BE2C (cell line): ENCODE measurements at regions not wholly inside any gene's neighbourhood (a gene's known extent, or its start where the extent isn't known, plus 50 kb on each side); places are given as distances from the start of the nearest gene placed in this dataset.

Source experiments
- DNase-seq: peaks from one replicate; pipeline ENCODE4 v3.0.0-alpha.2; 2020
- H3K27me3 ChIP-seq: fragments of 250-450 bp; sonication (Bioruptor Pico); 2 replicates; pipeline ENCODE4 v1.5.1; 2020; ENCODE audit warnings: mild to moderate bottlenecking
- H3K36me3 ChIP-seq: fragments of 250-450 bp; sonication (Bioruptor Pico); 2 replicates; pipeline ENCODE4 v1.5.1; 2020; ENCODE audit warnings: mild to moderate bottlenecking
- H3K4me1 ChIP-seq: fragments of 250-450 bp; sonication (Bioruptor Pico); 2 replicates; pipeline ENCODE4 v1.5.1; 2020
- H3K4me3 ChIP-seq: 2 replicates; pipeline ENCODE4 v1.5.1; 2011; ENCODE audit warnings: low read depth, low read length
- H3K9me3 ChIP-seq: fragments of 250-450 bp; sonication (Bioruptor Pico); 2 replicates; pipeline ENCODE4 v1.5.1; 2020
- TF ChIP-seq, protein P1 (sequence below): IDR thresholded peaks from 2 replicates; pipeline ENCODE4 v1.5.1; 2012; ENCODE audit warnings: mild to moderate bottlenecking, low read depth, low read length

DNA sequence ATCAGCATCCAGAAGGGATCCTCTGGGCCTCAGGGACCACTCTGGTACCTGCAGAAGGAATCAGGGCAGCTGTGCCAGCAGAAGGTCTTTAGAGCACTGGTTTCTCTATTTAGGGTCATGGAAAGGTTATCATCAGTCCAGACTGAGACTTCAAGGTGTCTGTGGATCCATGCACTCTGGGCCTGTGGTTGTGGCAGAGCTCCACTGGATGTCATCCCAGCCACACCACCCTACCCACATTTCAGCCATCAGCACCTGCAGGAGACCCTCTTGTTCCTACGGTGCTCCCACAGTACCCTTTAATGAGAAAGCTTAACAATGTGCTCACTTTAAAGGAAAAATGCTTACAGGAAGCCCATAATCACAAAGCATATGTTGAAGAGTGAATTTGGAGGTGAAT is 603.4 kb upstream of the CCDC54 start:
- H3K4me1 ChIP-seq: peaks cover 3% of the 10 kb centered on the region; the same call in 1 of the 2 replicates
- H3K27me3 ChIP-seq: no peaks in the 10 kb centered on the region
- peak; percentile 48 for DNase-seq
- H3K36me3 ChIP-seq: no peaks in the 10 kb centered on the region
- H3K4me3 ChIP-seq: no peak overlapping the region
- no peaks in the 10 kb centered on the region for H3K9me3 ChIP-seq
- TF ChIP-seq, protein P1, sequence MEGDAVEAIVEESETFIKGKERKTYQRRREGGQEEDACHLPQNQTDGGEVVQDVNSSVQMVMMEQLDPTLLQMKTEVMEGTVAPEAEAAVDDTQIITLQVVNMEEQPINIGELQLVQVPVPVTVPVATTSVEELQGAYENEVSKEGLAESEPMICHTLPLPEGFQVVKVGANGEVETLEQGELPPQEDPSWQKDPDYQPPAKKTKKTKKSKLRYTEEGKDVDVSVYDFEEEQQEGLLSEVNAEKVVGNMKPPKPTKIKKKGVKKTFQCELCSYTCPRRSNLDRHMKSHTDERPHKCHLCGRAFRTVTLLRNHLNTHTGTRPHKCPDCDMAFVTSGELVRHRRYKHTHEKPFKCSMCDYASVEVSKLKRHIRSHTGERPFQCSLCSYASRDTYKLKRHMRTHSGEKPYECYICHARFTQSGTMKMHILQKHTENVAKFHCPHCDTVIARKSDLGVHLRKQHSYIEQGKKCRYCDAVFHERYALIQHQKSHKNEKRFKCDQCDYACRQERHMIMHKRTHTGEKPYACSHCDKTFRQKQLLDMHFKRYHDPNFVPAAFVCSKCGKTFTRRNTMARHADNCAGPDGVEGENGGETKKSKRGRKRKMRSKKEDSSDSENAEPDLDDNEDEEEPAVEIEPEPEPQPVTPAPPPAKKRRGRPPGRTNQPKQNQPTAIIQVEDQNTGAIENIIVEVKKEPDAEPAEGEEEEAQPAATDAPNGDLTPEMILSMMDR: no peak

DNA sequence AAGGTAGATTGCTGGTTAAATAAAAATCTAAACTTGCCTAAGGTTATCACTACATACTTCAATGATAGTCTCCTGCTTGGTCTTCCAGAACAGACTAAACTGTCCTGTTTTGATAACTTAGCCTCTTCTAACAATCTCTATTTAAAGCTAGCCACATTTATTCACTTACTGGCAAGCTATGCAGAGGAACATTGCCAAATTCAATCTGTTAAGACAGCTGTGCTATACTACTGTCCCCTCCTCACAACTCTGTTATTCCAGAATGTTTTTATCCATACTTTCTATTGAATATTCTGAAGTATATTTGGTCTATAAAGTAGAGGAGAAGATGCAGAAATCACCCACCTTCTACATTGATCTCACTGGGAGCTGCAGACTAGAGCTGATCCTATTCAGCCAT is 594.0 kb upstream of the CCDC54 start:
- Histone ChIP-seq H3K27me3 (no peaks in the 10 kb centered on the region), H3K9me3 (no peaks in the 10 kb centered on the region), H3K36me3 (no peaks in the 10 kb centered on the region), H3K4me1 (no peaks in the 10 kb centered on the region), H3K4me3 (no peak overlapping the region)
- TF ChIP-seq, protein P1: no peak
- no peak for DNase-seq

DNA sequence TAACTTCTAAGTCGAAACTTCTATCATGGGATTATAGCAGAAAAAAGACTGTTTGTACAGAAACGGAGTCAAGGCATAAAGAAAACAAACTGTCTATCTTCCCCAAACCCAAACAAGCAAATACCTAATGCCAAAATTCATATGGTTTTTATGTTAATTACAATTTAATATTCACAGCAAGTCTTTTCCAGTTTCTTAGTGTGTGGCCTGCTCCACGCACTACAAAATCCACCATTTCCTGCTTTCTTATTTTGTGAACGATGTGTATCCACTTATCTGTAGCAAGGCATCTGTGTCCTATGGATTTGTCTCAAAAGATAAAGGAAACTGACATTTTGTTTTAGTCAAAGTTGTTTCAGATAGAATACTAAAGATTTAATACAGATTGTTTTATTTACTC is 588.0 kb upstream of the CCDC54 start:
- H3K4me3 ChIP-seq: no peak overlapping the region
- no peaks in the 10 kb centered on the region for H3K9me3 ChIP-seq
- no peaks in the 10 kb centered on the region for H3K27me3 ChIP-seq
- DNase-seq: no peak
- TF ChIP-seq, protein P1: no peak
- no peaks in the 10 kb centered on the region for H3K36me3 ChIP-seq
- no peaks in the 10 kb centered on the region for H3K4me1 ChIP-seq

DNA sequence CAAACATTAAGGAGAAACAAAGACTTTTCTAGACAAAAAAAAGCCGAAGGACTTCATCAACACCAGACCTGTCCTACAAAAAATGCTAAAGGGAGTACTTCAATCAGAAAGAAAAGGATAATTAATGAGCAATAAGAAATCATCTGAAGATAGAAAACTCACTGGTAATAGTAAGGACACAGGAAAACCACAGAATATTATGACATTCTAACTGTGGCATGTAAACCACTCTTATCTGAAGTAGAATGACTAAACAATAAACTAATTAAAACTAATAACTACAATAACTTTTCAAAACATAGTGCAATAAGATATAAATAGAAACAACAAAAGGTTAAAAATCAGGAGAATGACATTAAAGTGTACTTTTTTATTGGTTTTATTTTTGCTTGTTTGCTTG is 584.5 kb upstream of the CCDC54 start:
- TF ChIP-seq, protein P1: no peak
- no peak for DNase-seq

DNA sequence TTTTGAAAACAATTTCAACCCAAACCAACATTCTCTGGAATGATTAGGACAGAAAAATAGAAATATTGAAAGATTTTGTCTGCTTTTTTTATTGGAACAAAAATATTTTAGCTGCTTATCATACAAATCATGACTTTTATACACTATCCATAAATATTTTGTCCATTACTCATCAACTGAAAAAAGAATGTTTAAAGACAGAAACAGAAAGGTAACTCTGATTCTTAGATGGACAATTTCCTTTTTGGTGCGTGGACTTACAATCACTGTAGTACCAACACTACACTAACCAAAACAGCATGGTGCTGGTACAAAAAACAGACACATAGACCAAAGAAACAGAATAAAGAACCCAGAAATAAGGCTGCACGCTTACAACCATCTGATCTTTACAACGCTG is 582.8 kb upstream of the CCDC54 start:
- H3K4me1 ChIP-seq: no peaks in the 10 kb centered on the region; the same call in 1 of the 2 replicates
- no peaks in the 10 kb centered on the region for H3K27me3 ChIP-seq
- no peak for DNase-seq
- H3K36me3 ChIP-seq: no peaks in the 10 kb centered on the region
- no peaks in the 10 kb centered on the region for H3K9me3 ChIP-seq
- TF ChIP-seq, protein P1: no peak
- H3K4me3 ChIP-seq: no peak overlapping the region

More for the DNA sequence above, 584.5 kb upstream of the CCDC54 start:
- Histone ChIP-seq H3K36me3 (no peaks in the 10 kb centered on the region), H3K9me3 (no peaks in the 10 kb centered on the region), H3K4me3 (no peak overlapping the region), H3K4me1 (no peaks in the 10 kb centered on the region; the same call in 1 of the 2 replicates), H3K27me3 (no peaks in the 10 kb centered on the region)

DNA sequence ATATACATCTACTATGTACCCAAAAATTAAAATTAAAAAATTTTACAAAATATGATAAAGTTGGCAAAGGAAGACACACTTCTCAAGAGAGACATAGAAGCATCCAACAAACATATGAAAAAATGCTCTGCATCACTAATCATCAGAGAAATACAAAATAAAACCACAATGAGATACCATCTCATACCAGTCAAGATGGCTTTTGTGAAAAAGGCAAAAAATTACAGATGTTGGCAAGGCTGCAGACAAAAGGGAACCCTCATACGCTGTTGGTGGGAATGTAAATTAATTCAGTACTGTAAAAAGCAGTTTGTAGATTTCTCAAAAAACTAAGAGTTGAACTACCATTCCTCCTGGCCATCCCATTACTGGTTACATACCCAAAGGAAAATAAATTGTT is 581.7 kb upstream of the CCDC54 start:
- H3K27me3 ChIP-seq: no peaks in the 10 kb centered on the region
- H3K4me3 ChIP-seq: no peak overlapping the region
- DNase-seq: no peak
- H3K4me1 ChIP-seq: no peaks in the 10 kb centered on the region; the same call in 1 of the 2 replicates
- TF ChIP-seq, protein P1: no peak
- no peaks in the 10 kb centered on the region for H3K9me3 ChIP-seq
- H3K36me3 ChIP-seq: no peaks in the 10 kb centered on the region
